ENCODE measurements at regions not wholly inside any gene's neighbourhood (a gene's known extent, or its start where the extent isn't known, plus 50 kb on each side); places are given as distances from the start of the nearest gene placed in this dataset.
A peak's percentile ranks its signal among the peaks of the same experiment; 100 is the strongest.

DNA sequence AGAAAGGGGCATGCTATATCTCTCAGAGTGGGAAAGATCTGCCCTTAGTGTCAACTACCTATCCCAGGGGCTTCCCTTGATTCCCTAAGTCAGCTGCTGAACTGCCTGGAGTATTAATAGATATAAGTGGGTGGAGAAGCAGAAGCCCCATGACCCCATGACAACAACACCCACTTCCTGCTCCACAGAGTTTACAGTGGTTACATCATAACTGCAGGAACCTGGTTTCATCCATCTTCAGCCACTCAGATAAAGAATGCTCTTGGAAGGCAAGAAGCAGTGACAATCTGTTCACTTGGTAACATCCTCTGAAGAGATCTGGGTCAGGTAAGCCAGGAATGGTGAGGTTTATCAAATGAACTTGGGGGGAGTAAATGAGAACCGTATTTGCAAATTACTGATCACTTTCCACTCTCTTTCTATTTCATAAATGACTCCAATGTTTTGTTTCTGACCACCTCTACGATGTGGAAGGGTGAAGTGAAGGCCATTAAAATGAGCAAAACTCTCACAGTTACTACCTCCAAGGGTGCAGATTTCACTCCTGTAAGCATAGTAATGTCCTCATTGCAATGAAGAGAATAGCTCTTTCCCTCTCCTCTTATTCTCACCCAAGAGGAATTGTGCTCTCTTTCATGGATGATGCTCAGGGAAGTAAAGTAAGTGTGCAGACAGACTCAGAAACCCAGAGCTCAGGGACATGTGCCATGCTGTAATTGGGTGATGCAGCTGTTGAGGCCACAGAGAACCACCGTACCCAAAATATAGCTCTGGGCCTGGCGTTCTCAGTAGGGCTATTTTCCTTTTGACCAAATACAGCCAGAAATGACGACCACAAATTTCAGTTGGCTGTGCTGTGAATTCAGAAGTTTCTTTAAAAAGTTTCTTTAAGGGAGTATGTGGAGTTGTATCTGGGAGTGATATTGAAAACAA, 192.8 kb upstream of the APCDD1 start:
- no peaks in the 10 kb centered on the region for H3K27me3 ChIP-seq
- H3K9me3 ChIP-seq, result no peaks in the 10 kb centered on the region
- H3K36me3 ChIP-seq, result no peaks in the 10 kb centered on the region
- H3K27ac ChIP-seq, result no peak overlapping the region
- H3K4me1 ChIP-seq, result no peaks in the 10 kb centered on the region
- no peak for TF ChIP-seq CTCF (IDR thresholded peaks at IDR 0.05)
- DNase-seq, result no peak
- H3K4me3 ChIP-seq, result no peak overlapping the region
- intact Hi-C loops (cut with DNase I), result no loop called here
- peak; percentile 88 for ATAC-seq

DNA sequence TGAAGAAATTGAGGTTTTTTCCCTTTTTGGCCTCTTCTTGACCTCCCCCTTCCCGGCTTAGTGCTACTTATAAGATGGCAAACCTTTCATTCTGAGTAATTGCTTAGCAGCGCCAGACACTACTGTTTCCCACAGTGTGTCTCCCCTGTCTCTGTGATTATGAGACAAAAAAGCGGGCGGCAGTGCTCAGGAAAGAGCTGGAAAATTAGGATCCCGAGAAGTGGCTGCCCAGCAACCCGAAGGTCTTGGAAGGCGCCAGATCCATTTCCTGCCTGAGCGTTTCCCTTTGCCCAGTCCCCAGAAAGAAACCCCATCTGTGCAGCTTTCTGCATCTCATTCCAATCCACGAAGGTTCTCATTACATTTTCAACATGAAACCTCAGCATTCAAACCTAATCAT, 191.9 kb upstream of the APCDD1 start:
- Histone ChIP-seq H3K4me1 (no peaks in the 10 kb centered on the region), H3K27ac (no peak overlapping the region), H3K4me3 (no peak overlapping the region), H3K36me3 (no peaks in the 10 kb centered on the region), H3K9me3 (no peaks in the 10 kb centered on the region), H3K27me3 (no peaks in the 10 kb centered on the region)
- TF ChIP-seq CTCF (IDR thresholded peaks at IDR 0.05), result no peak
- intact Hi-C loops (cut with DNase I), result no loop called here
- no peak for DNase-seq
- no peak for ATAC-seq

GRCh38 chr18:10264260-10264659, 190.2 kb upstream of the APCDD1 start:
- no peaks in the 10 kb centered on the region for H3K4me1 ChIP-seq
- TF ChIP-seq CTCF (IDR thresholded peaks at IDR 0.05), result no peak
- intact Hi-C loops (cut with DNase I), result no loop called here
- no peak for ATAC-seq
- H3K36me3 ChIP-seq, result no peaks in the 10 kb centered on the region
- no peak for DNase-seq
- no peaks in the 10 kb centered on the region for H3K9me3 ChIP-seq
- no peaks in the 10 kb centered on the region for H3K27me3 ChIP-seq
- no peak overlapping the region for H3K27ac ChIP-seq
- no peak overlapping the region for H3K4me3 ChIP-seq

GRCh38 chr18:10265560-10266333, 188.7 kb upstream of the APCDD1 start:
- no peaks in the 10 kb centered on the region for H3K36me3 ChIP-seq
- no peak overlapping the region for H3K27ac ChIP-seq
- H3K27me3 ChIP-seq, result no peaks in the 10 kb centered on the region
- intact Hi-C loops (cut with DNase I), result no loop called here
- peaks cover 5% of the 10 kb centered on the region for H3K4me1 ChIP-seq
- H3K9me3 ChIP-seq, result no peaks in the 10 kb centered on the region
- ATAC-seq (peak; percentile 45), DNase-seq (no peak)
- no peak overlapping the region for H3K4me3 ChIP-seq
- no peak for TF ChIP-seq CTCF (IDR thresholded peaks at IDR 0.05)

DNA sequence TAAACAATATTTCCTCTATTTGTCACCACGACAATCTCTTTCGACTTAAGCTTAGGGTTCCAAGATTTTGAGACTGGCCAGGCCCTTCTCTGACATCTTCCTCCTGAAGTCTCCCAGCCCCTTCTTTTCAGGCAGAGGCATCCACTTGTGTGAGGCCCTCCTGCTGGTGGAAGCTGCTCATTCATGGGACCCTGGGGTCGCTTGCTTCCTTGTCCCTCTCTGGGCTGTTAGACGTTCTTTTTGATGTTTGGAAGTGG, 188.2 kb upstream of the APCDD1 start:
- Histone ChIP-seq H3K9me3 (no peaks in the 10 kb centered on the region), H3K27me3 (no peaks in the 10 kb centered on the region), H3K4me3 (no peak overlapping the region), H3K27ac (no peak overlapping the region), H3K4me1 (peaks cover 7% of the 10 kb centered on the region), H3K36me3 (no peaks in the 10 kb centered on the region)
- intact Hi-C loops (cut with DNase I), result no loop called here
- no peak for TF ChIP-seq CTCF (IDR thresholded peaks at IDR 0.05)
- ATAC-seq, result no peak
- no peak for DNase-seq
